ENCODE measurements at regions not wholly inside any gene's neighbourhood (a gene's known extent, or its start where the extent isn't known, plus 50 kb on each side); places are given as distances from the start of the nearest gene placed in this dataset.

DNA sequence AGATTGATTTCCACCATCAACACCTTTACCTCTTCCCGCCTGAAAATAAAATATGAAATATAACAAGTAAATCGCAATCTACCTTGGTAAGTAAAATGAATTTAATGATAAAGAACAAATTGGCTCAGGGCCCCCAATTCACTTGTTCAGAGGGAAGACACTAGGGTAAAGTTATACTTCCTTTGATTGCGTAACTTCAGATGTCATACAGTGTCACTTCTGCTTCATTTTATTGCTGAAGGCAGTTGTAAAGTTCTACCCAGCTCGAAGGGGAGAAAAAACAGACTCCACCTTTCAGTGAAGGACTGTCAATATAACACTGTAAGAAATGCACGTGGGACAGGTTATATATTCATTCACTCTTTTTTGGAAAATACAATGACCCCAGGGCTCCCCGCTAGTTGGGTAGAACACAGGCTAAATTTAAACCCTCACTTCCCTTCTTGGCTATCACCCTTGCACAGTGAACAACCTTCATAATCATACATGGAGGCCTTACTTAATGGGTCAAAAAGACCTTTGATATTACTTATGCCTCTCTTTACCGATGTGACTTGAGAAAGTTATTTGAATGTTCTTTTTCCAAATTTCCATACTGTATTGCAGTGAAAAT is 848.8 kb downstream of the MAT2B start:
- TF ChIP-seq, protein P1, sequence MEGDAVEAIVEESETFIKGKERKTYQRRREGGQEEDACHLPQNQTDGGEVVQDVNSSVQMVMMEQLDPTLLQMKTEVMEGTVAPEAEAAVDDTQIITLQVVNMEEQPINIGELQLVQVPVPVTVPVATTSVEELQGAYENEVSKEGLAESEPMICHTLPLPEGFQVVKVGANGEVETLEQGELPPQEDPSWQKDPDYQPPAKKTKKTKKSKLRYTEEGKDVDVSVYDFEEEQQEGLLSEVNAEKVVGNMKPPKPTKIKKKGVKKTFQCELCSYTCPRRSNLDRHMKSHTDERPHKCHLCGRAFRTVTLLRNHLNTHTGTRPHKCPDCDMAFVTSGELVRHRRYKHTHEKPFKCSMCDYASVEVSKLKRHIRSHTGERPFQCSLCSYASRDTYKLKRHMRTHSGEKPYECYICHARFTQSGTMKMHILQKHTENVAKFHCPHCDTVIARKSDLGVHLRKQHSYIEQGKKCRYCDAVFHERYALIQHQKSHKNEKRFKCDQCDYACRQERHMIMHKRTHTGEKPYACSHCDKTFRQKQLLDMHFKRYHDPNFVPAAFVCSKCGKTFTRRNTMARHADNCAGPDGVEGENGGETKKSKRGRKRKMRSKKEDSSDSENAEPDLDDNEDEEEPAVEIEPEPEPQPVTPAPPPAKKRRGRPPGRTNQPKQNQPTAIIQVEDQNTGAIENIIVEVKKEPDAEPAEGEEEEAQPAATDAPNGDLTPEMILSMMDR (IDR thresholded peaks at IDR 0.05; ENCODE audit: low read depth, low read length, missing input control) = no peak
- TF ChIP-seq RXRA (IDR thresholded peaks at IDR 0.05) (no peak), FOXA1 (IDR thresholded peaks at IDR 0.05) (no peak), JUND (IDR thresholded peaks at IDR 0.05) (no peak), GABPA (IDR thresholded peaks at IDR 0.05 in 1 of 2, conservative IDR thresholded peaks at IDR 0.05 in 1 of 2) (no peak), EGR1 (IDR thresholded peaks at IDR 0.05; ENCODE audit: low read depth in 2 of 2) (no peak), SP1 (IDR thresholded peaks at IDR 0.05) (no peak), TAF1 (conservative IDR thresholded peaks at IDR 0.05) (no peak), YY1 (IDR thresholded peaks at IDR 0.05) (no peak)
- TF ChIP-seq, protein P2, sequence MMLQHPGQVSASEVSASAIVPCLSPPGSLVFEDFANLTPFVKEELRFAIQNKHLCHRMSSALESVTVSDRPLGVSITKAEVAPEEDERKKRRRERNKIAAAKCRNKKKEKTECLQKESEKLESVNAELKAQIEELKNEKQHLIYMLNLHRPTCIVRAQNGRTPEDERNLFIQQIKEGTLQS (IDR thresholded peaks at IDR 0.05) = no peak
- TF ChIP-seq, protein P3, sequence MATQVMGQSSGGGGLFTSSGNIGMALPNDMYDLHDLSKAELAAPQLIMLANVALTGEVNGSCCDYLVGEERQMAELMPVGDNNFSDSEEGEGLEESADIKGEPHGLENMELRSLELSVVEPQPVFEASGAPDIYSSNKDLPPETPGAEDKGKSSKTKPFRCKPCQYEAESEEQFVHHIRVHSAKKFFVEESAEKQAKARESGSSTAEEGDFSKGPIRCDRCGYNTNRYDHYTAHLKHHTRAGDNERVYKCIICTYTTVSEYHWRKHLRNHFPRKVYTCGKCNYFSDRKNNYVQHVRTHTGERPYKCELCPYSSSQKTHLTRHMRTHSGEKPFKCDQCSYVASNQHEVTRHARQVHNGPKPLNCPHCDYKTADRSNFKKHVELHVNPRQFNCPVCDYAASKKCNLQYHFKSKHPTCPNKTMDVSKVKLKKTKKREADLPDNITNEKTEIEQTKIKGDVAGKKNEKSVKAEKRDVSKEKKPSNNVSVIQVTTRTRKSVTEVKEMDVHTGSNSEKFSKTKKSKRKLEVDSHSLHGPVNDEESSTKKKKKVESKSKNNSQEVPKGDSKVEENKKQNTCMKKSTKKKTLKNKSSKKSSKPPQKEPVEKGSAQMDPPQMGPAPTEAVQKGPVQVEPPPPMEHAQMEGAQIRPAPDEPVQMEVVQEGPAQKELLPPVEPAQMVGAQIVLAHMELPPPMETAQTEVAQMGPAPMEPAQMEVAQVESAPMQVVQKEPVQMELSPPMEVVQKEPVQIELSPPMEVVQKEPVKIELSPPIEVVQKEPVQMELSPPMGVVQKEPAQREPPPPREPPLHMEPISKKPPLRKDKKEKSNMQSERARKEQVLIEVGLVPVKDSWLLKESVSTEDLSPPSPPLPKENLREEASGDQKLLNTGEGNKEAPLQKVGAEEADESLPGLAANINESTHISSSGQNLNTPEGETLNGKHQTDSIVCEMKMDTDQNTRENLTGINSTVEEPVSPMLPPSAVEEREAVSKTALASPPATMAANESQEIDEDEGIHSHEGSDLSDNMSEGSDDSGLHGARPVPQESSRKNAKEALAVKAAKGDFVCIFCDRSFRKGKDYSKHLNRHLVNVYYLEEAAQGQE (IDR thresholded peaks at IDR 0.05) = no peak
- TF ChIP-seq, protein P4, sequence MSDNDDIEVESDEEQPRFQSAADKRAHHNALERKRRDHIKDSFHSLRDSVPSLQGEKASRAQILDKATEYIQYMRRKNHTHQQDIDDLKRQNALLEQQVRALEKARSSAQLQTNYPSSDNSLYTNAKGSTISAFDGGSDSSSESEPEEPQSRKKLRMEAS (IDR thresholded peaks at IDR 0.05) = no peak
- TF ChIP-seq, protein P5, sequence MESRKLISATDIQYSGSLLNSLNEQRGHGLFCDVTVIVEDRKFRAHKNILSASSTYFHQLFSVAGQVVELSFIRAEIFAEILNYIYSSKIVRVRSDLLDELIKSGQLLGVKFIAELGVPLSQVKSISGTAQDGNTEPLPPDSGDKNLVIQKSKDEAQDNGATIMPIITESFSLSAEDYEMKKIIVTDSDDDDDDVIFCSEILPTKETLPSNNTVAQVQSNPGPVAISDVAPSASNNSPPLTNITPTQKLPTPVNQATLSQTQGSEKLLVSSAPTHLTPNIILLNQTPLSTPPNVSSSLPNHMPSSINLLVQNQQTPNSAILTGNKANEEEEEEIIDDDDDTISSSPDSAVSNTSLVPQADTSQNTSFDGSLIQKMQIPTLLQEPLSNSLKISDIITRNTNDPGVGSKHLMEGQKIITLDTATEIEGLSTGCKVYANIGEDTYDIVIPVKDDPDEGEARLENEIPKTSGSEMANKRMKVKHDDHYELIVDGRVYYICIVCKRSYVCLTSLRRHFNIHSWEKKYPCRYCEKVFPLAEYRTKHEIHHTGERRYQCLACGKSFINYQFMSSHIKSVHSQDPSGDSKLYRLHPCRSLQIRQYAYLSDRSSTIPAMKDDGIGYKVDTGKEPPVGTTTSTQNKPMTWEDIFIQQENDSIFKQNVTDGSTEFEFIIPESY (IDR thresholded peaks at IDR 0.05) = no peak

All from liver (tissue), 3 donors.